ENCODE measurements at regions not wholly inside any gene's neighbourhood (a gene's known extent, or its start where the extent isn't known, plus 50 kb on each side); places are given as distances from the start of the nearest gene placed in this dataset.

GRCh38 chr6:66516377-66516776 is 809.4 kb upstream of the EYS start:
- H4K20me1 ChIP-seq (ENCODE audit: insufficient read depth, low read length) = no peaks in the 10 kb centered on the region
- H3K27ac ChIP-seq (ENCODE audit: low read length) = no peak overlapping the region
- H3K4me2 ChIP-seq (ENCODE audit: low read depth, low read length) = no peak overlapping the region
- DNase-seq = no peak
- H3K27me3 ChIP-seq (replicated peaks; ENCODE audit: insufficient read depth, low read length) = no peaks in the 10 kb centered on the region
- no peaks in the 10 kb centered on the region for H3K9me3 ChIP-seq (replicated peaks; ENCODE audit: insufficient read depth, low read length)
- TF ChIP-seq EZH2 (optimal IDR thresholded peaks at IDR 0.05; ENCODE audit: low read depth, low read length) (no peak), CTCF (IDR thresholded peaks at IDR 0.05; ENCODE audit: low read length) (no peak), EZH2phosphoT487 (IDR thresholded peaks at IDR 0.05; ENCODE audit: low read length) (no peak)
- no peaks in the 10 kb centered on the region for H3F3A ChIP-seq (ENCODE audit: insufficient read depth, low read length)
- no peak overlapping the region for H3K4me3 ChIP-seq (ENCODE audit: low read length)
- H2AFZ ChIP-seq (ENCODE audit: low read length) = no peak overlapping the region
- H3K36me3 ChIP-seq (replicated peaks; ENCODE audit: insufficient read depth, low read length) = no peaks in the 10 kb centered on the region
- no peak overlapping the region for H3K9ac ChIP-seq (ENCODE audit: low read length)
- no peaks in the 10 kb centered on the region for H3K79me2 ChIP-seq (ENCODE audit: low read length)
- no peaks in the 10 kb centered on the region for H3K4me1 ChIP-seq (ENCODE audit: low read length)
- no peaks in the 10 kb centered on the region for H3K9me2 ChIP-seq (replicated peaks; ENCODE audit: insufficient read depth, low read length)

- Histone ChIP-seq H3K4me2 (ENCODE audit: low read depth, low read length) (no peak overlapping the region), H3K4me3 (ENCODE audit: low read length) (no peak overlapping the region)
Observed at GRCh38 chr6:66508433-66508832, 801.4 kb upstream of the EYS start.

GRCh38 chr6:66499851-66500250 is 792.8 kb upstream of the EYS start:
- H3K4me3 ChIP-seq (ENCODE audit: low read length) = no peak overlapping the region
- H3K27ac ChIP-seq (ENCODE audit: low read length) = no peak overlapping the region
- H3F3A ChIP-seq (ENCODE audit: insufficient read depth, low read length) = no peaks in the 10 kb centered on the region
- no peak overlapping the region for H3K9ac ChIP-seq (ENCODE audit: low read length)
- H3K79me2 ChIP-seq (ENCODE audit: low read length) = no peaks in the 10 kb centered on the region
- H3K9me2 ChIP-seq (replicated peaks; ENCODE audit: insufficient read depth, low read length) = no peaks in the 10 kb centered on the region
- DNase-seq = no peak
- H3K4me2 ChIP-seq (ENCODE audit: low read depth, low read length) = no peak overlapping the region
- no peaks in the 10 kb centered on the region for H3K27me3 ChIP-seq (replicated peaks; ENCODE audit: insufficient read depth, low read length)
- TF ChIP-seq CTCF (IDR thresholded peaks at IDR 0.05; ENCODE audit: low read length) (no peak), EZH2 (optimal IDR thresholded peaks at IDR 0.05; ENCODE audit: low read depth, low read length) (no peak), EZH2phosphoT487 (IDR thresholded peaks at IDR 0.05; ENCODE audit: low read length) (no peak)
- no peaks in the 10 kb centered on the region for H3K36me3 ChIP-seq (replicated peaks; ENCODE audit: insufficient read depth, low read length)
- H2AFZ ChIP-seq (ENCODE audit: low read length) = no peak overlapping the region
- no peaks in the 10 kb centered on the region for H3K4me1 ChIP-seq (ENCODE audit: low read length)
- H4K20me1 ChIP-seq (ENCODE audit: insufficient read depth, low read length) = no peaks in the 10 kb centered on the region
- H3K9me3 ChIP-seq (replicated peaks; ENCODE audit: insufficient read depth, low read length) = no peaks in the 10 kb centered on the region

More at GRCh38 chr6:66508433-66508832, 801.4 kb upstream of the EYS start:
- DNase-seq = no peak
- Histone ChIP-seq H3K79me2 (ENCODE audit: low read length) (no peaks in the 10 kb centered on the region), H3K9ac (ENCODE audit: low read length) (no peak overlapping the region), H2AFZ (ENCODE audit: low read length) (no peak overlapping the region), H3K27me3 (replicated peaks; ENCODE audit: insufficient read depth, low read length) (no peaks in the 10 kb centered on the region), H3K9me3 (replicated peaks; ENCODE audit: insufficient read depth, low read length) (no peaks in the 10 kb centered on the region), H3K4me1 (ENCODE audit: low read length) (no peaks in the 10 kb centered on the region), H3K9me2 (replicated peaks; ENCODE audit: insufficient read depth, low read length) (no peaks in the 10 kb centered on the region), H4K20me1 (ENCODE audit: insufficient read depth, low read length) (no peaks in the 10 kb centered on the region), H3K36me3 (replicated peaks; ENCODE audit: insufficient read depth, low read length) (no peaks in the 10 kb centered on the region), H3K27ac (ENCODE audit: low read length) (no peak overlapping the region), H3F3A (ENCODE audit: insufficient read depth, low read length) (no peaks in the 10 kb centered on the region)
- TF ChIP-seq EZH2phosphoT487 (IDR thresholded peaks at IDR 0.05; ENCODE audit: low read length) (no peak), CTCF (IDR thresholded peaks at IDR 0.05; ENCODE audit: low read length) (no peak), EZH2 (optimal IDR thresholded peaks at IDR 0.05; ENCODE audit: low read depth, low read length) (no peak)
